NCI-H1417 treated with DMSO at 0.1 percent for 48 hours (cell line): ENCODE measurements at regions not wholly inside any gene's neighbourhood (a gene's known extent, or its start where the extent isn't known, plus 50 kb on each side); places are given as distances from the start of the nearest gene placed in this dataset.
"Not testable (repeated sequence)": the region's sequence is repeated elsewhere in the genome, so short reads cannot be mapped to it uniquely, and the experiment has no call there.

Experiments
- DNase-seq: peaks from one replicate; lab custom pipeline; 2025; lab: John Stamatoyannopoulos, UW

DNA sequence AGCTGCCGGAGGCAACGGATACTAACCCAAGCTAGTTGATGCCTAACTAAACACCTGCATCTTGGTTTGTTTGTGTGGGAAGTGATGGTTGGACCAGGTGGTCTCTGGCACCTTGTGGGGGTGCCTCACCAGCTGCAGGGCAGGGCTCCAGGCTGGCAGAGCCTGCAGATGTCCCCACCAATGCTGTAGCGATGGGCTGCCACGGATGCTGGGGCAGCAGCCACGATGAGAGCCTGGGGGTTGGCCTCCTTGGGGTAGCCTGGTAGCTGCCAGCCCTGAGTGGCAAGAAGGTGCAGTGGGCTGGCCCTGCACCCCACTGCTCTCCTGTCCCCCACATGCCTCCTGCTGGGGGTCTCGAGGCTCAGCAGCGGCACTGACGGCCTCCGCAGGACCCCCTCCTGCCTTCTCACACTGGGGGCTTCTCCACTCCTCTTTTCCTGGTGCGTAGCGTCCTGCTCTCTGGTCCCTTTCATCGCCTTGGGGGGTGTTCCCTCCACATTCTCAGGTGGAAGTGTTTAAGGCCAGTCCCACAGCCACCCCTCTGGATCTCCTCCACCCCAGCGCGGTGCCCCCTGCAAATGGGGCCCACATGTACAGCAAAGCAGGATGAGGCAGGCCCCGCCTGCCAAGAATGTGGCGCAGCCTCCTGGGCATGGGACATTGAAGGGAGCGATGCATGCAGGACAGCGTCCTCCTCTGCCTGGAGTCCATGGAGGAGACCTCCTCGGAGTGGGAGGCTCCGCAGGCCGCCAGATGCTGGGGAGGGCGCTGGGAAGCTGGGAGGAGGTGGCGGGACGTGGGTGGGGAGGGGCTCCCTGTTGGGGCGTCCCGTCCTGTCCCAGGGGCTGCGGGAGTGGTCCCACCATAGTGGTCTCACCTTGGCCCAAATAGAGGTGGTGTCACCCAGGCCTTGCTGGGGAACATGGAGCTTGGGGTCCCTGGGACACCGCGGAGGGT lies 173.1 kb downstream of the ASB1 start:
- no peak for DNase-seq

- DNase-seq: no peak
Observed at GRCh38 chr2:238600506-238601432, 174.0 kb downstream of the ASB1 start.

- no peak for DNase-seq
Observed at GRCh38 chr2:238601433-238602222, 174.9 kb downstream of the ASB1 start.

DNA sequence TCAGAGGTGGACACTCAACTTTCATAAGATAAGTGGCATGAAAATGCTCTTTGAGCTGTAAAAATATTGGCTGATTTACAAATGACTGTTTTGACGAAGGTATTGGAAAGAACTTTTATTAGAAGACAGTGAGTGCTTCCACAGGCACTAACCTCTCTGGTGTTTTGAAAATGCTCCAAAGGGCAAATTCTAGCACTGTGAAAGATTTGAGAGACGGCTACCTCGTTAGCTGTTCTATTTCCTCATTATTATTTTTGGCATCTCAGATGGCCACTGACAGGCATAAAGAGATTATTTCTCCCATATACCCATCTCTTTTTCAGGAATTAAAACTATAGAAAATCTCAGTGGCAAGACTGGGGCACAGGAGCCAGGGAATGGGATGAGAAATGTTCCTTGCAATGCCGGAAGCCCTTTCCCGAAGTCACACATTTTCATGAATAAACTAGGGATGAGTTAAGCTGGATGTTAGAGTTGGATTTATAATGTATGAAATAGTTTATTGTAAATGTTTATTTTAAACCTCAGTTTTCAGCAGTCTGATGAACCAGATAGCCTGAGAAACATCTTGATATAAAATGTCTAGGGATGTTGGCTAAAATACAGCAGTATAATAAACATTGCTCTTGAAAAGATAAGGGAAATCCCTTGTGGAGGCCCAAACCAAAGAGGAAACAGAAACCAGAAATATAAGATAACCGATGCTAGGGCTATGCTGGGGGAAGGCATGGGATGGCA lies 175.7 kb downstream of the ASB1 start:
- no peak for DNase-seq

DNA sequence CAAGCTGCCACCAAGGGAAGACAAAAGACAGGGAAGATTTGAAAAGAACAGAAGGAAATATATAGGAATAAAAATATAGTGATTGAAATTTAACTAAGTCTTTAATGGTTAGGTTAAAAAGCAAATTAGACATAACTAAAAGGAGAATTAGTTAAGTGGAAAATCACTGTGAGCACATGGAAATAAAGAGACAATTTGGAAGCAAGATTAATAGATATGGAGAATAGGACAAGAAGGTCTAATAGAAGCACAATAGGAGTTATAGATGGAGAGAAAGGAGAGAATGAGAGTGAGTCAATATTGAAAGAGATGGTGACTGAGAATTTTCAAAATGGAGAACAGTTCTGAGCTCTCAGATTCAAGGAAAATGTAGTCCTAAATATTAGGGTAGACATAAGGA lies 176.9 kb downstream of the ASB1 start:
- DNase-seq: no peak

- no peak for DNase-seq
Observed at GRCh38 chr2:238606311-238606710, 179.6 kb downstream of the ASB1 start.

DNA sequence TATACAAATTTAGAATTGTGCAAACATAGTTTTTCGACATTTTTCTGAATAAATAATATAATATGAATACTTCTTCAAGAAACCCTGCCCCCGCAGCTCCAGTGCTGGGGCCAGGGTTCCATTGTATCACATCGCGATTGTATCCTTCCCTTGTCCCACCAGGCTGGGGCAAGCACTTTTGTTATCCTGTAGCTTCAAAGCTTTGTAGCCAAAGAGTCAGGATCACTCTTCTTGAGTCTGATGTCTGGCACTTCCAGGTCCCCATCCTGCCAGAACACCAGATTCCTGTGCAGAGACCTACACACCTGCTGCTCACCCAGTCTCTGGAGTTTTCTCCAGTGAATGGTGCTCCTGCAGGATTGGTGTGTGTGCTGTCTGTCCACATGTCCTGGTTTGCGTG lies 186.9 kb downstream of the ASB1 start:
- DNase-seq: no peak

DNA sequence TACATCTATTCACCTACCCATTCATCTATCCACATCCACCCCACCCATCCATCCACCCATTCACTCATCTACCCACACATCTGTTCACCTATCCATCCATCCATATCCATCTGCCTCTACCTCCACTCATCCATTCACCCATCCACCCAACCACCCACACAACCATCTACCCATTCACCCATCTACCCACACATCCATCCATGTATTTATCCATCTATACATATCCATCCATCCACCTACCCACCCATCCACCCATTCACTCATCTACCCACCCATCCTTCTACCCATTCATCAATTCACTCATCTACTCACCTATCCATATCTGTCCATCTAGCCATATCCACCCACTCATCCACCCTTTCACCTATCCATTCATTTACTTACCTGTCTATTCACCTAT lies 187.6 kb downstream of the ASB1 start:
- no peak for DNase-seq

DNA sequence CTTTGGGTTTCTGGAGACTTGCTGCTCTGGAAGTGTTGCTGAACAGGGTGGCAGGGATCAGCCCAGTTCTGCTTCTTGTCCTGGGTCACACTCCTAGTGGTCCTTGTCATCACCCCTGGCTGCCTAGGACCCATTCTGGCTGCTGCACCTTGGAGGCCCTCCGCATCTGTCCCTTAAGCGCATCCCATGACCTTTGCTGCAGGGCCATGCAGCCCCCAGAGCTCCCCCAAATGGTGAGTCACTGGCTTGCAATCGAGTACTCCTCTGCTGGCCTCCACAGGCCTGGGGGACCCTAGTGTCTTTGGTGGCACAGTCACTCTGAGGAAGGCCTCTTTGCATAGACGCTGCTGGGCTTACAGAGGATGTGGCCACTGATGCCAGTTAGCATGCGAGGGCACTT lies 188.5 kb downstream of the ASB1 start:
- DNase-seq: no peak

- DNase-seq: no peak
Observed at GRCh38 chr2:238616681-238617080, 190.0 kb downstream of the ASB1 start.

GRCh38 chr2:238618494-238619283 lies 192.0 kb downstream of the ASB1 start:
- not testable (repeated sequence) for DNase-seq

- no peak for DNase-seq
Observed at GRCh38 chr2:238627899-238628298, 201.2 kb downstream of the ASB1 start.

- DNase-seq: no peak
Observed at GRCh38 chr2:238629064-238629463, 202.3 kb downstream of the ASB1 start.

GRCh38 chr2:238631491-238632180 lies 204.9 kb downstream of the ASB1 start:
- DNase-seq: no peak

DNA sequence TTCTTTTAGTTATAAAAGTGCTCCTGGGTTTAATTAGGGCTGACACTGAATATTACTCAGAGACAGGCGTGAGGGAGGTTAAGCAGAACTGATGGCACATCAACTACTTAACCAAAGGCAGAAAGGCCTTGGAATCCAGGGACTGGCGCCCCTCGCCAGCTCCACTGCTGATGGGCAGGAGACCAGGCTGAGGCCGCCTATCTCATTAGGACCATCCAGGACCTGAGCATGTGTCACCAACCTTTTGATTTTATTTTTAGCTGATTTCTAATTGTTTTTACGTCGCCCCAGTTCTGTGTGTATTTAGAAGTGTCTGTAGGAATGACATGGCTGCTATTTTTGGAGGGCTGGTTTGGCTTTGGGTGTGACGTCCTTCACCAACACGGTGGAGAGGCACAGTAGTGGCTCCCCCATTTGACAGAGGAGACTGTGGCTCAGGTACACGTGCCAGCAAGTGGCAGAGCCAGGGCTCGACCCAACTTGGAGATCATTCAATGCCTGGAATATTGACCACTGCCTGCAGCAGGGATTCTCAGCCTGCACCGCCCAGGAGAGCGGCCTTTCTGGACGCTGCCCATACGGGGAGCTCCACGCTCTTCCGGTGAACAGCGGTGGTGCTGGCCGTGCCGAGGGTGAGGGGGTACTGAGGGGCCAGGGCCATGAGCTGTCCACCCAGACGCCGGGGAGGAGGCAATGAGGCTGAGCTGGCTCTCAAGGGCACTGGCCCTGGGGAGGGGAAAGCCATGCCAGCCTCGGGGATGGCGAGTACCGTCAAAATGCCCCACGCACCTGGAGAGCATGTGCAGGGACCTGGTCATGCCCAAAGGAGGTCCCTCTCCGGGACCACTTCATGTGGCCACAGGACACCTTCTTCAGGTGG lies 205.7 kb downstream of the ASB1 start:
- no peak for DNase-seq

DNA sequence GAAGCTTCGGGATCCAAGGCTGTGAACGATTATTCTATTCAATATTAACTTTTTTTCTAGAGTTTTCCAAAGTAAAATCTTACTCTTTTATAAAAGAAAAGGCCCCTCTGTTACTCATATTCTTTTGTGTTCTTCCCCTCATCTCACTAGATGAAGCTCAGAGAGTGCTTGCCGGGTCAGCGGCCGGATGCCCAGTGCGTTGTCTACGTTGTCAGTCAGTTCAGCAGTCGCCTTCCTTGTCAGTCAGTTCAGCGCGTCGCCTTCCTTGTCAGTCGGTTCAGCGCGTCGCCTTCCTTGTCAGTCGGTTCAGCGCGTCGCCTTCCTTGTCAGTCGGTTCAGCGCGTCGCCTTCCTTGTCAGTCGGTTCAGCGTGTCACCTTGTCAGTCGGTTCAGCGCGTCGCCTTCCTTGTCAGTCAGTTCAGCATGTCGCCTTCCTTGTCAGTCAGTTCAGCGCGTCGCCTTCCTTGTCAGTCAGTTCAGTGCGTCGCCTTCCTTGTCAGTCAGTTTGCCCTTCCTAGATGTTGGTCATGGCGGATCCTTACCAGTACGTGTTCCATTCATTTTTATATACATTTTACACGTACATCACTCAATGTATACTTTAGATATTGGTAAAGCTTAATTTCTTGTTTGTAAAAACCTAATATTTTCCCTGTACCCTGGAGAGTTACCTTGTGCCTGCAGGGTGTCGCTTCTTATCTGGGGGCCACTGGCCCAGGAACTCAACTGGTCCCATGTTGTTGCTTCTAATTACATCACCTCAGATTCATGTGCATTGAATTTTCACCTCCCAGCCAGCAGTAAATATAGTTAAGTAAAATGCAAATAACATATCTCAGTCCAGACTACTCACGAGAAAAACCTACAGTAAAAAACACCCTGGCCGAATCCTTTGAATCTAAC lies 206.9 kb downstream of the ASB1 start:
- DNase-seq: no peak

GRCh38 chr2:238634701-238635357 lies 208.1 kb downstream of the ASB1 start:
- DNase-seq: no peak
